ENCODE measurements at regions not wholly inside any gene's neighbourhood (a gene's known extent, or its start where the extent isn't known, plus 50 kb on each side); places are given as distances from the start of the nearest gene placed in this dataset.

GRCh38 chr5:53180991-53181390 lies 71.4 kb upstream of the MOCS2 start:
- Mint-ChIP-seq H3K4me3 (no peak overlapping the region), H3K4me1 (peaks cover 6% of the 10 kb centered on the region), H3K27ac (peak overlapping the region; percentile 45), H3K27me3 (peaks cover 10% of the 10 kb centered on the region), H3K36me3 (ENCODE audit: low read depth) (no peaks in the 10 kb centered on the region)
- H3K9me3 ChIP-seq (ENCODE audit: control insufficient read depth, low read length, poor library complexity, severe bottlenecking) = no peaks in the 10 kb centered on the region
- no peak for DNase-seq
- no peak for ATAC-seq

GRCh38 chr5:53183880-53184279 lies 74.3 kb upstream of the MOCS2 start:
- no peak for ATAC-seq
- DNase-seq = no peak
- H3K4me3 Mint-ChIP-seq = no peak overlapping the region
- no peak overlapping the region for H3K27ac Mint-ChIP-seq
- peaks cover 2% of the 10 kb centered on the region for H3K27me3 Mint-ChIP-seq
- H3K4me1 Mint-ChIP-seq = peaks cover 6% of the 10 kb centered on the region
- no peaks in the 10 kb centered on the region for H3K36me3 Mint-ChIP-seq (ENCODE audit: low read depth)
- no peaks in the 10 kb centered on the region for H3K9me3 ChIP-seq (ENCODE audit: control insufficient read depth, low read length, poor library complexity, severe bottlenecking)

- ATAC-seq = no peak
- H3K9me3 ChIP-seq (ENCODE audit: control insufficient read depth, low read length, poor library complexity, severe bottlenecking) = no peaks in the 10 kb centered on the region
- no peak for DNase-seq
- H3K4me1 Mint-ChIP-seq = no peaks in the 10 kb centered on the region
- no peak overlapping the region for H3K4me3 Mint-ChIP-seq
- H3K36me3 Mint-ChIP-seq (ENCODE audit: low read depth) = no peaks in the 10 kb centered on the region
- H3K27me3 Mint-ChIP-seq = no peaks in the 10 kb centered on the region
- no peak overlapping the region for H3K27ac Mint-ChIP-seq
Observed at GRCh38 chr5:53191548-53192165, 82.1 kb upstream of the MOCS2 start.

- Mint-ChIP-seq H3K36me3 (ENCODE audit: low read depth) (no peaks in the 10 kb centered on the region), H3K4me3 (no peak overlapping the region), H3K27me3 (peaks cover 4% of the 10 kb centered on the region), H3K4me1 (no peaks in the 10 kb centered on the region), H3K27ac (no peak overlapping the region)
- no peaks in the 10 kb centered on the region for H3K9me3 ChIP-seq (ENCODE audit: control insufficient read depth, low read length, poor library complexity, severe bottlenecking)
- ATAC-seq (no peak), DNase-seq (no peak)
Observed at GRCh38 chr5:53194086-53194485, 84.5 kb upstream of the MOCS2 start.

GRCh38 chr5:53199882-53200281 lies 90.3 kb upstream of the MOCS2 start:
- Mint-ChIP-seq H3K4me1 (no peaks in the 10 kb centered on the region), H3K27me3 (peaks cover 4% of the 10 kb centered on the region), H3K36me3 (ENCODE audit: low read depth) (no peaks in the 10 kb centered on the region), H3K4me3 (no peak overlapping the region), H3K27ac (no peak overlapping the region)
- no peak for ATAC-seq
- H3K9me3 ChIP-seq (ENCODE audit: control insufficient read depth, low read length, poor library complexity, severe bottlenecking) = no peaks in the 10 kb centered on the region
- no peak for DNase-seq

GRCh38 chr5:53200306-53200705 lies 90.7 kb upstream of the MOCS2 start:
- no peaks in the 10 kb centered on the region for H3K4me1 Mint-ChIP-seq
- H3K27me3 Mint-ChIP-seq = peaks cover 4% of the 10 kb centered on the region
- no peak overlapping the region for H3K27ac Mint-ChIP-seq
- no peaks in the 10 kb centered on the region for H3K9me3 ChIP-seq (ENCODE audit: control insufficient read depth, low read length, poor library complexity, severe bottlenecking)
- no peak overlapping the region for H3K4me3 Mint-ChIP-seq
- H3K36me3 Mint-ChIP-seq (ENCODE audit: low read depth) = no peaks in the 10 kb centered on the region
- no peak for ATAC-seq
- DNase-seq = no peak

- H3K27ac Mint-ChIP-seq = no peak overlapping the region
- H3K27me3 Mint-ChIP-seq = peaks cover 4% of the 10 kb centered on the region
- no peak overlapping the region for H3K4me3 Mint-ChIP-seq
- H3K36me3 Mint-ChIP-seq (ENCODE audit: low read depth) = peaks cover 2% of the 10 kb centered on the region
- H3K4me1 Mint-ChIP-seq = no peaks in the 10 kb centered on the region
- H3K9me3 ChIP-seq (ENCODE audit: control insufficient read depth, low read length, poor library complexity, severe bottlenecking) = no peaks in the 10 kb centered on the region
- DNase-seq (no peak), ATAC-seq (no peak)
Observed at GRCh38 chr5:53201746-53202145, 92.2 kb upstream of the MOCS2 start.

- no peak for DNase-seq
- Mint-ChIP-seq H3K4me3 (no peak overlapping the region), H3K27me3 (no peaks in the 10 kb centered on the region), H3K27ac (no peak overlapping the region), H3K36me3 (ENCODE audit: low read depth) (peaks cover 2% of the 10 kb centered on the region), H3K4me1 (no peaks in the 10 kb centered on the region)
- no peaks in the 10 kb centered on the region for H3K9me3 ChIP-seq (ENCODE audit: control insufficient read depth, low read length, poor library complexity, severe bottlenecking)
- no peak for ATAC-seq
Observed at GRCh38 chr5:53206562-53206961, 97.0 kb upstream of the MOCS2 start.

- no peak for DNase-seq
- no peak for ATAC-seq
- Mint-ChIP-seq H3K36me3 (ENCODE audit: low read depth) (no peaks in the 10 kb centered on the region), H3K27ac (no peak overlapping the region), H3K4me1 (no peaks in the 10 kb centered on the region), H3K27me3 (peaks cover 5% of the 10 kb centered on the region), H3K4me3 (no peak overlapping the region)
- no peaks in the 10 kb centered on the region for H3K9me3 ChIP-seq (ENCODE audit: control insufficient read depth, low read length, poor library complexity, severe bottlenecking)
Observed at GRCh38 chr5:53211799-53212198, 102.2 kb upstream of the MOCS2 start.

- DNase-seq = no peak
- Mint-ChIP-seq H3K36me3 (ENCODE audit: low read depth) (no peaks in the 10 kb centered on the region), H3K27ac (no peak overlapping the region), H3K4me1 (no peaks in the 10 kb centered on the region), H3K4me3 (no peak overlapping the region), H3K27me3 (no peaks in the 10 kb centered on the region)
- no peaks in the 10 kb centered on the region for H3K9me3 ChIP-seq (ENCODE audit: control insufficient read depth, low read length, poor library complexity, severe bottlenecking)
- ATAC-seq = no peak
Observed at GRCh38 chr5:53219174-53219573, 109.6 kb upstream of the MOCS2 start.

GRCh38 chr5:53219610-53220009 lies 110.1 kb upstream of the MOCS2 start:
- no peaks in the 10 kb centered on the region for H3K4me1 Mint-ChIP-seq
- DNase-seq = no peak
- no peak overlapping the region for H3K27ac Mint-ChIP-seq
- H3K4me3 Mint-ChIP-seq = no peak overlapping the region
- no peaks in the 10 kb centered on the region for H3K27me3 Mint-ChIP-seq
- H3K9me3 ChIP-seq (ENCODE audit: control insufficient read depth, low read length, poor library complexity, severe bottlenecking) = no peaks in the 10 kb centered on the region
- no peaks in the 10 kb centered on the region for H3K36me3 Mint-ChIP-seq (ENCODE audit: low read depth)
- no peak for ATAC-seq

- DNase-seq (no peak), ATAC-seq (no peak)
- H3K27me3 Mint-ChIP-seq = peaks cover 15% of the 10 kb centered on the region
- no peaks in the 10 kb centered on the region for H3K9me3 ChIP-seq (ENCODE audit: control insufficient read depth, low read length, poor library complexity, severe bottlenecking)
- no peak overlapping the region for H3K27ac Mint-ChIP-seq
- no peak overlapping the region for H3K4me3 Mint-ChIP-seq
- H3K36me3 Mint-ChIP-seq (ENCODE audit: low read depth) = no peaks in the 10 kb centered on the region
- no peaks in the 10 kb centered on the region for H3K4me1 Mint-ChIP-seq
Observed at GRCh38 chr5:53233645-53234405, 124.3 kb upstream of the MOCS2 start.

GRCh38 chr5:53236683-53237082 lies 127.1 kb upstream of the MOCS2 start:
- no peak for DNase-seq
- no peak for ATAC-seq
- no peaks in the 10 kb centered on the region for H3K36me3 Mint-ChIP-seq (ENCODE audit: low read depth)
- no peak overlapping the region for H3K4me3 Mint-ChIP-seq
- no peaks in the 10 kb centered on the region for H3K9me3 ChIP-seq (ENCODE audit: control insufficient read depth, low read length, poor library complexity, severe bottlenecking)
- no peaks in the 10 kb centered on the region for H3K4me1 Mint-ChIP-seq
- peaks cover 27% of the 10 kb centered on the region for H3K27me3 Mint-ChIP-seq
- no peak overlapping the region for H3K27ac Mint-ChIP-seq

GRCh38 chr5:53237876-53238275 lies 128.3 kb upstream of the MOCS2 start:
- Mint-ChIP-seq H3K27me3 (peaks cover 27% of the 10 kb centered on the region), H3K27ac (no peak overlapping the region), H3K4me1 (no peaks in the 10 kb centered on the region), H3K36me3 (ENCODE audit: low read depth) (no peaks in the 10 kb centered on the region), H3K4me3 (no peak overlapping the region)
- ATAC-seq (no peak), DNase-seq (no peak)
- H3K9me3 ChIP-seq (ENCODE audit: control insufficient read depth, low read length, poor library complexity, severe bottlenecking) = no peaks in the 10 kb centered on the region
